Erythroblast (primary cell): ENCODE measurements at regions not wholly inside any gene's neighbourhood (a gene's known extent, or its start where the extent isn't known, plus 50 kb on each side); places are given as distances from the start of the nearest gene placed in this dataset.
"Not testable (repeated sequence)": the region's sequence is repeated elsewhere in the genome, so short reads cannot be mapped to it uniquely, and the experiment has no call there.

Experiments used
- DNase-seq, 2 experiments: peaks; one replicate each; lab custom pipeline; 2025; lab: John Stamatoyannopoulos, UW
- GATA1 ChIP-seq: IDR thresholded peaks from 2 replicates; pipeline ENCODE4 v1.6.1; 2011; ENCODE audit warnings: low read depth, mild to moderate bottlenecking, control low read depth, low read length, moderate library complexity
- POLR2A ChIP-seq: IDR thresholded peaks from 2 replicates; pipeline ENCODE4 v1.6.1; 2011; ENCODE audit warnings: mild to moderate bottlenecking, low read length

DNA sequence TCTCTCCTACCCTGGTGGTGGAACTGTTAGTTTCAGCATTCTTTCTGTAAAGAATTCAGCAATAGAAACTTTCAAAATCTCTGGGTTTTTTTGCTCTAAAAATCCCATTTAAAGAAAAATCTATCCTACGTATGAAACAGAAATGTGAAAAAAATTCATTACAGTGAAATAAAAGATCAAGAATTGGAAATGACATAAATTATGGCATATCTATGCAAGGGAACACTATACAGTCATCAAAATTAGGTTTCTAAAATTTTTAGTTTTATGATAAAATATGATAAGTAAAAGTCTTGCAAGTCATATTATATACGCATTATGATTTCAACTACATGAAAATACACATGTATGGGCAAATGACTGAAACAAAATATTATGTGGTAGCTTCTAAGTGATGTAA lies 342.6 kb downstream of the CETN3 start:
- no peak for TF ChIP-seq GATA1
- TF ChIP-seq POLR2A, result no peak
- DNase-seq, result no peak

DNA sequence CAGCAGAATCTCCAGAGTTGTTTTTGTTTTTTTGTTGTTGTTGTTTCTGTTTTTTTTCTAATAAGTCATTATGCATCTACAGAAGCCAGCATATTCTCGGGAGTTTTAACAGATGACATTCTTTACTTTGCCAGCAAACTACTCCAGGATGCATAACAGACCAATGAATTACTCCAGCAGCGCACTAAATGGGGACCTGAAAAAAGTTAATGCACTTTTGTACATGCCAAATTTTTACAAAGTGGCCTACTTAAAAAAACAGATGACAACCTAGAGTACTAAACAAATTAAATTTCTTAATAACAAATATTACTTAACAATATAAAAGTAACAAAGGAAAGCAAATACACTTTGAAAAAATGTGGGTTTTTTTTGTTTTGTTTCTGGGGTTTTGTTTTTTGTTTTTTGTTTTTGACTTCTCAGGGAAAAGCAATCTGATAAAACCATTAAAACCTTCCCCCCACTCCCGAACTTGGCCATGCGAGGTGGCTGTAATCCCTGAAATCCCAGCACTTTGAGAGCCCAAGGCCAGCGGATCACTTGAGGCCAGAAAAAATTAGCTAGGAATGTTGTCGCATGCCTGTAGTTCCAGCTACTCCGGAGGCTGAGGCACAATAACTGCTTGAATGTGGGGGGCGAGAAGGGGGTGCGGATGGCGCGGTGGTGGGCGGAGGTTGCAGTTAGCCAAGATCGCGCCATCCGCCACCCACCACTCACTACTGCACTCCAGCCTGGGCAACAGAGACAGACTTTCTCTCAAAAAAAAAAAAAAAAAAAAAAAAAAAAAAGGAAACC lies 352.4 kb downstream of the CETN3 start:
- DNase-seq, result no peak
- TF ChIP-seq GATA1, result no peak
- no peak for TF ChIP-seq POLR2A

DNA sequence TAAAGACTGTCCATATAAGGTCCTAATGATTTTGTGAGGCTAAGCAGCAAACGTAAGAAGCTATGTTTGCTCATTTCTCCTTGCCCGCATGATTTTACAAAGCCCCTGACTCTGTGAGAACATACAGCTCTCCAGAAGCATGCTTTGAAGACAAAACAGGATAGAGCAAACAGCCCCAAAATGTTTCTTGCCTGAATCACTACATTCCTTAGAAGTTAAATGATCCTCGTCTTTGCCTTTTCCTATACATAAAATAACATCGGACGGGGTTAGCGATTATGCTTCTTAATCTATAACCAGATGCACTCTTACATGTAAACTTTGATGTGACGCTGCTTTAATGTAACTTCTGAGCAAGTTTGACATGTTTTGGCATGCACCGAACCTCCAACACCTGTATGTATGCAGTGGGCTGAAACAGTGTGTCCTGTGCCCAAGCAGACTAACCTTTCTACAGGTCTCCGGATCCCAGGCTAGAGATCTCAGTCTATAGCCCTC lies 353.7 kb downstream of the CETN3 start:
- TF ChIP-seq POLR2A (no peak), GATA1 (no peak)
- no peak for DNase-seq

DNA sequence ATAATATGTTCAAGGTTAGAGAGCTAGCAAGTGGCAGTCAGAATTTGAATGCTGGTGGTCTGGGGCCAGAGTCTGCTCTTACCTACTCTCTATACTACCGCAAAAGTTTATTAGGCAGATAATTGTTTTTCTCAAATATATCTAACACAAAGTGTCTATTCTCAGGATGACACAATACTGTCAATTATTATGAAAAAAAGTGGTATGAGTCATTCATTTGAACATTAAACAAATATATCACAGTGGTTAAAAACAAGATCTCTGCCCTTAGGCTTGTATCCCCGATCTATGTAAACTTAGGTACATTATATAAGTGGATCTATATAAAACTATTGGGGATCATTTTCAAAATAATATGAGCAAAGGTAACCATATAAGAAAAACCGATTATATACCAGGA lies 354.9 kb downstream of the CETN3 start:
- no peak for DNase-seq
- TF ChIP-seq GATA1 (no peak), POLR2A (no peak)

DNA sequence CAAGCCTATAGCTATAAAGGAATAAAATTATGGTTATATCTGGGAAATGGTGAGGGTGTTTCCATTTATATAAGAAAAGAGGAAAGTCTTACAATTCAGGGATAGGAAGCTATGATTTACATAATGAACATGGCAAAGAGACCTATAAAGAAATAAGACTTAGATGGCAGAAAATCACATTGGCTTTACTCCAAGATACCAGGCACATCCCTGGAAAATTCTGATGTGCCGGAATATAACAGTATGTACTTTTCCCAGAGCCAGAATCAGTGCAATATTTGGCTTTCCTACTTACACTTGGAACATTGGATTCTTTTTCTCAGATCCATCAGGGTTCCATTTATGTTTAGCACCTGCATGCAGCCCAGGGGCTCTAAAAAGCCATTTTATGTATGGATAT lies 357.8 kb downstream of the CETN3 start:
- TF ChIP-seq POLR2A (no peak), GATA1 (no peak)
- no peak for DNase-seq

DNA sequence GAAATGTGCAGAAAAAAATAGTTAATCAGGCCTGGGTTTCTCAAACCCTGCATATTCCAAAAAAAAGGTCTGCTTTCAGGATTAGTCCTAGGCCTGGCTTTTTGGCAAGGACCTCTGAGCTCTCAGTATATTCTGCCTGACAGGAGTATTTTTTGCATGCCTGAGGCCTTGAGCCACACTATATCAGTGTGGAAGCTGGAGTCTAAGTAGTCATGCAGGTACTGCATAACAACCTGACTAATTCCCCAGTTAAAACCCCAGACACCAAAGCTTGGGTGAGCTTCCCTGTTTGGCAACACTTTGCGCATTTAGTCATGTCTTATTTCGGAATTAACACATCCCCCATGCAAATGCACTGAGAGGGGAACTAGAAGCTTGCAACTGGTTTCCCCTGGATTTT lies 359.5 kb downstream of the CETN3 start:
- no peak for DNase-seq
- no peak for TF ChIP-seq GATA1
- no peak for TF ChIP-seq POLR2A

DNA sequence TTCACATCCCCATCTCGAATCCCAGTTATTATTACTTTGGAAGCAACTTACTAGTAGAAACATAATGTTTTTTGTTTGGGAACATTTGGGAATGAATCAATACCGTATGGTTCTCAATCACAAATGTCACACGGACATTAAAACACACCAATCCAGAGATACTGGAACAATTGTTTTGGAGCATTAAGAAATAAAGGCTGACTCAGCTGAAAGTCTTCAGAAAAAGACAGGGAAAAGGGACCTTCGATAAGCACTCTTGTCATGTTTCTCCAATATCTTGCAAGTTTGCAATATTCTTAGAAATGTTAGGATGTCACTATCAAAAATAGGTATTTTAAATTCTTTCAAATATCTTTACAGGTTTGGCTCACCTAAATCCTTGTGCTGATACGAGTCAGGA lies 362.4 kb downstream of the CETN3 start:
- no peak for DNase-seq
- TF ChIP-seq GATA1, result no peak
- TF ChIP-seq POLR2A, result no peak

DNA sequence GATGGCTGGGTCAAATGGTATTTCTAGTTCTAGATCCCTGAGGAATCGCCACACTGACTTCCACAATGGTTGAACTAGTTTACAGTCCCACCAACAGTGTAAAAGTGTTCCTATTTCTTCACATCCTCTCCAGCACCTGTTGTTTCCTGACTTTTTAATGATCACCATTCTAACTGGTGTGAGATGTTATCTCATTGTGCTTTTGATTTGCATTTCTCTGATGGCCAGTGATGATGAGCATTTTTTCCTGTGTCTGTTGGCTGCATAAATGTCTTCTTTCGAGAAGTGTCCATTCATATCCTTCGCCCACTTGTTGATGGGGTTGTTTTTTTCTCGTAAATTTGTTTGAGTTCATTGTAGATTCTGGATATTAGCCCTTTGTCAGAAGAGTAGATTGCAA lies 369.5 kb downstream of the CETN3 start:
- DNase-seq, result not testable (repeated sequence)

DNA sequence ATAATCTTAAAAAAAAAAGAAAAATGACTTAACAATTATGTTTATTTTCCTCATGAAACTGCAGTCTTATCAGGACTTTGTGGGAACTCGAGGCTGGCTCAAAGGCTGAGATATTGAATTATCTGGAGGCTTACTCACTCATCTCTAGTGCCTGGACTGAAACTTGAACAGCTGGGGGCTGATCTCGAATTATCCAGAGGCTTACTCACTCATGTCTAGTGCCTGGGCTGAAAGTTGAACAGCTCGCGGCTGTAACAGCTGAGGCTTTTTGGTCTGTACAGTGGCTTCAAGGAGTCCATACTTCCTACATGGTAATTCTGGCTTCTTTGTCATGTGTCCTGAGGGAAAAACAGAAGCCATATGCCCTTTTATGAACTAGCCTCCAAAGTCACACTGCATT lies 371.9 kb downstream of the CETN3 start:
- no peak for DNase-seq
- TF ChIP-seq GATA1 (no peak), POLR2A (no peak)

DNA sequence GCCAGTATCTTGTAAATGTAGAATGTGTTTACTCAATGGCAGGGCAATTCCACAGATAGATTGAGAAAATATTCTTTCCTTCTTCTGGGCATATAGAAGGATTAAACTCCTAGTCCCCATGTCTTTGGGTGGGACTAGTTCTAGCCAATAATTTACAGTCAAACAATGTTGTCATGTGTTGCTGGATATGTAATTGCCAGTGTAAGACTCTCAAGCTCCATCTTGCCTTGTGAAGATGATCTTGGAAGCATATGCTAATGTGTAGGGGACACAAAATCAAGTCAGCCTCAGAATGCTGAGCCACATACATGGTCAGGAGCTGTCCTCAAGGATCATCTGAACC lies 386.9 kb downstream of the CETN3 start:
- DNase-seq, result no peak
- TF ChIP-seq GATA1 (no peak), POLR2A (no peak)

DNA sequence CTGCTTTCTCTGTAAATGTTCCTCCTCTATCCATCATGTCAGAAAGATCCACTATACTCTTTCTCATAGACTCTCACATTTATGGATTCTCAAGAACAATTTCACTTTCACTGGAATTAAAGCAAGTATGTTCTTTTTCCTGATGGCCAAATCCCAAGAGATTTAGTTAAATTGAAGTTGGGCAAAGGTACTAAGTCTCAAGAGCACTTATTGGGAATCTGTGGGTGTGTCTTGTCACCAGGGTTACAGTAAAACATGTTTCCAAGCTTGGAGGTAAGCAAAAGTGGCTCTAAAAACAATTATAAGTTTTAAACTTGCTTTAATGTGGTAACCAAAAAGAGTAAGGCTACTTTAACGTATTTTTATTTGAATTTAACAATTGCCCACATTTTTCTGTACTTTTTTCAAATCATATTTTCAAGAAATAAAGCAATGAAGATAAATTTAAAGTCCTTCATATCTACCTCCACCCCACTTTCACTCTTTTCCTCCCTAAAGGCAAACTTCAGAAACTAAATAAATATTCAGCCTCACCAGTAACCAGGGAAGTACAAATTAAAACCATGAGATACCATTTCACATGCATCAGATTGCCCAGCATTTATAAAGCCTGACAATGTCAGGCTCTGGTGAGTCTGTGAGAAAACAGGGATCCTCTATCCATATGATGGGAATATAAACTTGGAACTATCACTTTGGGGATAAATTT lies 387.4 kb downstream of the CETN3 start:
- TF ChIP-seq POLR2A, result no peak
- no peak for TF ChIP-seq GATA1
- DNase-seq, result no peak

DNA sequence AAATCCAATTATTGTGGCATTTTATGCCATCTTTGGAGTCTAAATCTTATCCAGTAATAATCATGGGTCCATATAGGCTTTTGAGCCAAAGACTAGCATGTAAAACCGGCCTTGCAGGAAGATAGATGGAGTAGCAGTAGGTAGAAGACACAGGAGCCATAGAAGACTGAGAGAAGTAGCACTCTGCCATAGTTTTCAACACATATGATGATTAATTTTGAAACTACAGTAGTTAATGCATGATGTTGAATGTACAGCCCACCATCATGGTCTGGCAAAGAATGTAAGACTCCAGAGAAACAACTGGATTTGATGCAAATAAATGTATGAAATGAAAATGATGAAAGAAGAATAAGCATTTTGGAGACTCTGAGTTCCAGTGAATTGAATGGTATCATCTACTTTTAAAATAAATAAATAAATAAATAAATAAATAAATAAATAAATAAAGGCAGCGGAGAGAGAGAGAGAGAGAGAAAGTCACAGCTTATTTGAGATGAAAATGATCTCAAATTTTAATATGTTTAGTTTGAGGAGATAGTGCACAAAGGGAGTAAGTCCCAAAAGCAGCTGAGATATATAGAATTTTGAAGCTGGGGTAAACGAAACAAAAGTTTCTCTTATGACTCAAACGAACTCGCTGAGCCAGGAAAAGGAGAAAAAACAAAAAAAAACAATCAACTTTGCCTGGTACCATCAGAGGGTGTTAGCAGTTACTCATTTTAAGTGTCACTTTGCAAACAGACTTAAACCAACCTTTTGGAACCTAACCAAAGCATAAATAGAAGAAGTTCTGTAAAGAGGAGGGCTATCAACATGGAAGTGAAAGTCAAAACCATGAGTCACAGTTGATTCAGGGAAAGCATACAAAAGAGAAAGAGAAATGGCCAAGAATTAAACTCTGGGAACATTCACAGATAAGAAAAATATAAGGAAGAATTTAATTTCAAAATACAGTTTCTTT lies 388.7 kb downstream of the CETN3 start:
- DNase-seq, result no peak
- TF ChIP-seq GATA1 (no peak), POLR2A (no peak)

DNA sequence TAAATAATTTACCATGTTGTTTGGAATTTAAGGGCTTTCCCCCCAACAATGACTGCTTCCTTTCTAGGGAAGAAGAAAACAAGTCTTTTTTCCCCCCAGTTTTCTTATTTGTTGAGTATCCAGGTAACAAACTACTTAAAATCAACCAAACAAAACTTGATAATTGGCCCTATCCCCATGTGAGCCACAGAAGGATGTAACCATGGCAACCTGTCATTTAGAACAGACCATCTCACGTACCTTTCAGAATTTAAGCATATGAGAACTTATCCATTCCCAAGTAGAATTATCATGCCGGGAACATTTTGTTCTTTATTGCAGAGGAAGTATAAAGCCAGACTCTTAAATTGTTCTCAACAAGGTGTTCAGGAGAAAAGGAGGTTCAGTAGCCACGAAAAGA lies 392.3 kb downstream of the CETN3 start:
- TF ChIP-seq GATA1, result no peak
- TF ChIP-seq POLR2A, result no peak
- DNase-seq, result no peak

DNA sequence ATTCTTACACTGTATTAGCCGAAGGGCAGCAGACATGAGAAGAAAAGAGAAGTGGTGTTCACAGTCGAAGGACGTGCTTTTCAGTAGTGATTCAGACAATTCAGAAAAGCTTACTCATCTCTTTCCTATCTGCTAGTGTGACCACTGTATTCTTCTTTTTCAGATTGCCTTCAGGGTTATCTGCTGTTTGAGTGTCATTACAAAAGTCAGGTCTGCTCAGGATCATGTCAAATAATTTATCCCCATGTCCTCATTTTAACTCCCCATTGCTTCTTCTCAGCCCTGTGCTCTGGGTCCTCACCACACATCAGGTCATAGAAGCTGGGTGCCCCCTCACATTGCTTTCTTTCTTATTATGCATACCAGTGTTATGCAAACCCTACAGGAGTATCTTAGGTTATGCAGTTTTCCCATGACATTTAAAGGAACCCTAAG lies 394.0 kb downstream of the CETN3 start:
- no peak for DNase-seq
- no peak for TF ChIP-seq POLR2A
- TF ChIP-seq GATA1, result no peak
